ENCODE measurements at regions not wholly inside any gene's neighbourhood (a gene's known extent, or its start where the extent isn't known, plus 50 kb on each side); places are given as distances from the start of the nearest gene placed in this dataset.

- no peak for DNase-seq (ENCODE audit: extremely low read depth, low read depth)
Observed at GRCh38 chr1:208510192-208510952, 266.2 kb upstream of the PLXNA2 start.

- no peak for DNase-seq (ENCODE audit: extremely low read depth, low read depth)
Observed at GRCh38 chr1:208511242-208511860, 267.2 kb upstream of the PLXNA2 start.

- DNase-seq (ENCODE audit: extremely low read depth, low read depth) = no peak
Observed at GRCh38 chr1:208513799-208514198, 269.6 kb upstream of the PLXNA2 start.

- no peak for DNase-seq (ENCODE audit: extremely low read depth, low read depth)
Observed at GRCh38 chr1:208515129-208515528, 270.9 kb upstream of the PLXNA2 start.

GRCh38 chr1:208516780-208517179 lies 272.6 kb upstream of the PLXNA2 start:
- no peak for DNase-seq (ENCODE audit: extremely low read depth, low read depth)

- DNase-seq (ENCODE audit: extremely low read depth, low read depth) = no peak
Observed at GRCh38 chr1:208520438-208521099, 276.4 kb upstream of the PLXNA2 start.

GRCh38 chr1:208521534-208521933 lies 277.4 kb upstream of the PLXNA2 start:
- DNase-seq (ENCODE audit: extremely low read depth, low read depth) = no peak

- no peak for DNase-seq (ENCODE audit: extremely low read depth, low read depth)
Observed at GRCh38 chr1:208523007-208523406, 278.8 kb upstream of the PLXNA2 start.

GRCh38 chr1:208524376-208524775 lies 280.2 kb upstream of the PLXNA2 start:
- no peak for DNase-seq (ENCODE audit: extremely low read depth, low read depth)

GRCh38 chr1:208524925-208525324 lies 280.7 kb upstream of the PLXNA2 start:
- peak; percentile 18 for DNase-seq (ENCODE audit: extremely low read depth, low read depth)

GRCh38 chr1:208525417-208525816 lies 281.2 kb upstream of the PLXNA2 start:
- no peak for DNase-seq (ENCODE audit: extremely low read depth, low read depth)

GRCh38 chr1:208526613-208527125 lies 282.5 kb upstream of the PLXNA2 start:
- no peak for DNase-seq (ENCODE audit: extremely low read depth, low read depth)

- DNase-seq (ENCODE audit: extremely low read depth, low read depth) = no peak
Observed at GRCh38 chr1:208527156-208527555, 283.0 kb upstream of the PLXNA2 start.

- no peak for DNase-seq (ENCODE audit: extremely low read depth, low read depth)
Observed at GRCh38 chr1:208528578-208529240, 284.5 kb upstream of the PLXNA2 start.

GRCh38 chr1:208531003-208531750 lies 287.0 kb upstream of the PLXNA2 start:
- no peak for DNase-seq (ENCODE audit: extremely low read depth, low read depth)

GRCh38 chr1:208533746-208534598 lies 289.8 kb upstream of the PLXNA2 start:
- DNase-seq (ENCODE audit: extremely low read depth, low read depth) = no peak

- DNase-seq (ENCODE audit: extremely low read depth, low read depth) = no peak
Observed at GRCh38 chr1:208534599-208534897, 290.4 kb upstream of the PLXNA2 start.

- no peak for DNase-seq (ENCODE audit: extremely low read depth, low read depth)
Observed at GRCh38 chr1:208534979-208535378, 290.8 kb upstream of the PLXNA2 start.

- no peak for DNase-seq (ENCODE audit: extremely low read depth, low read depth)
Observed at GRCh38 chr1:208535511-208535910, 291.3 kb upstream of the PLXNA2 start.

GRCh38 chr1:208536212-208536611 lies 292.0 kb upstream of the PLXNA2 start:
- DNase-seq (ENCODE audit: extremely low read depth, low read depth) = no peak
